ENCODE measurements at regions not wholly inside any gene's neighbourhood (a gene's known extent, or its start where the extent isn't known, plus 50 kb on each side); places are given as distances from the start of the nearest gene placed in this dataset.
"Not testable (repeated sequence)": the region's sequence is repeated elsewhere in the genome, so short reads cannot be mapped to it uniquely, and the experiment has no call there.

DNA sequence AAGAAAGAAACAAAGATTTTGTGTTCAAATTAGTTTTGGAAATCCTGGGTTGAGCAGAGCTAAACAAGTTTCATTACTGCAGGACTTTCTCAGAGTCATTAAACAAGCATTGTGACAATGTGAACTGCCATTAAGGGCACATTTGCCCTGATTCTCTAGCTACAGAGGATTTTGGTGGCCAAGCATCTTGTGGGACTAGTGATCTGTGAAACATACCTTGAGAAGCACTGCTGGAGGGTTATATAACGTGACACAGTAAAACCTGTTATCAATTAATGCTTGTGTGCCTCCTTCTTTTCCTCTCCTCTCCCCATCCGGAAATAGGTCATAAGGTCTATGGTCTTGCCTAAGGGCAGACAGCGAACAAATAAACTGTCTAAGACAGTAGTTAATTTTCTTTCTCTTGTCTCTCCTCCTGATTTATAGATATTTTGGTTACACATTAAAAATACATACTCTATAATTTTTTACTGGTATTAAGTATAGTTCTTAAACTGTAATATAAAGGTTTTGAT, 167.3 kb upstream of the NANOGP8 start:
- WGBS (ENCODE audit: insufficient coverage, insufficient read length), result no CpG with 5 or more reads among the region's 3 CpGs
- DNase-seq (ENCODE audit: low read depth, low spot score), result no peak

DNA sequence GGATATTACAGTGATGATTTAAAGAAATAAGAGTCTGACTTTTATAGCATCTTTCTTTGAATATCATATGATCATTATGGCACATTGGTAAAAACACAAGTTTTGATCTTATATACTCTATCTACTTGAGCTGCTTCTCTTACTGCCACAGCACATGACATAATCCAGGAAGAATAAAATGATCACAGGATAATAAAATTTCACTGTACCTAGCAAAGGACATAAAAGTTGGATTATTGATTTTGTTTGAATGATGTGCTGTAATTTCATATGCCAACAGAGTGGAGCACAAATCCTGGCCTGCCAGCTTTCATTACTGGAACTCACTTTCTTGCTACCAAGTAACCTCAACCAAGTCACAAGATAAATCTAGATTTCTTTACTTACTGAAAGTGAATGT, 162.1 kb upstream of the NANOGP8 start:
- Histone ChIP-seq H3K27me3 (ENCODE audit: control insufficient read depth, insufficient read depth, low read length) (no peaks in the 10 kb centered on the region), H3K4me1 (ENCODE audit: control insufficient read depth, insufficient read depth, low read length) (peaks cover 1% of the 10 kb centered on the region; the same call in 1 of the 2 replicates), H3K27ac (ENCODE audit: low read length) (no peak overlapping the region), H3K9me3 (ENCODE audit: control insufficient read depth, insufficient read depth, low read length) (no peaks in the 10 kb centered on the region), H3K4me3 (ENCODE audit: low read length) (no peak overlapping the region), H3K36me3 (ENCODE audit: control insufficient read depth, insufficient read depth, low read length) (no peaks in the 10 kb centered on the region)
- DNase-seq (ENCODE audit: low read depth, low spot score), result no peak

More for the DNA sequence above, 167.3 kb upstream of the NANOGP8 start:
- Histone ChIP-seq H3K36me3 (ENCODE audit: control insufficient read depth, insufficient read depth, low read length) (no peaks in the 10 kb centered on the region), H3K4me1 (ENCODE audit: control insufficient read depth, insufficient read depth, low read length) (peaks cover 1% of the 10 kb centered on the region; the same call in 1 of the 2 replicates), H3K27me3 (ENCODE audit: control insufficient read depth, insufficient read depth, low read length) (no peaks in the 10 kb centered on the region), H3K27ac (ENCODE audit: low read length) (no peak overlapping the region), H3K4me3 (ENCODE audit: low read length) (no peak overlapping the region), H3K9me3 (ENCODE audit: control insufficient read depth, insufficient read depth, low read length) (no peaks in the 10 kb centered on the region)

DNA sequence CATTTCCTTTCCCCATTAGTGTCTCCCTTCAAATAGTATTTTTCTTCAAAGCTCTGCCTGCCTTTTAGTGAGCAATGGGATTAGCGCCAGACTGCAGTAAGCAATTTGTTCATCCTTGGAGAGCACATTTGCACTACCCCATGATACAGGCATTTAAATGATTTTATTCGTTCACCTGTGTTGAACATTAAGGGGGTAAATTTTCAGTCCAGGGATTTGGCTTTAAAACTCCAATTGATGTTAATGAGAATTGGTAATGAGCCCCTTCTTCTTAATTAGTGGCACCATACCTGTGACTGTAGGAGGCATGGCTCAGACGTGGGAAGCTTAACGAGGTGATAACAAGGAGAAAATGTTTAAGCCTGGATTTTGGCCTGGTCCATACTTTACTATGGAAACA, 161.4 kb upstream of the NANOGP8 start:
- Histone ChIP-seq H3K27me3 (ENCODE audit: control insufficient read depth, insufficient read depth, low read length) (no peaks in the 10 kb centered on the region), H3K4me3 (ENCODE audit: low read length) (no peak overlapping the region), H3K9me3 (ENCODE audit: control insufficient read depth, insufficient read depth, low read length) (no peaks in the 10 kb centered on the region), H3K27ac (ENCODE audit: low read length) (no peak overlapping the region), H3K36me3 (ENCODE audit: control insufficient read depth, insufficient read depth, low read length) (no peaks in the 10 kb centered on the region), H3K4me1 (ENCODE audit: control insufficient read depth, insufficient read depth, low read length) (peaks cover 1% of the 10 kb centered on the region; the same call in 1 of the 2 replicates)
- DNase-seq (ENCODE audit: low read depth, low spot score), result no peak
- WGBS (ENCODE audit: insufficient coverage, insufficient read length), result no CpG with 5 or more reads among the region's 4 CpGs

DNA sequence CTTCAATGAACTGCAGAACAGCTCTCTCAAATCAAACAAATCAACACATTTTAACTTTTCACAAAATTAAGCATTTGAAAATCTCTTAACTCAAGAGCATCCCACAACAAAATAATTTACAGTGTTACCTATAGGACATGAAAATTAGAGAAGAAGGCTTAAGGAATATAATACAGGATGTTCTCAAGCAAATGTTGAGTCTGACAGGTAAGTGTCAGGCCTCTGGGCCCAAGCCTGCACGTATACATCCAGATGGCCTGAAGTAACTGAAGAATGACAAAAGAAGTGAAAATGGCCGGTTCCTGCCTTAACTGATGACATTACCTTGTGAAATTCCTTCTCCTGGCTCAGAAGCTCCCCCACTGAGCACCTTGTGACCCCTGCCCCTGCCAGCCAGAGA, 160.6 kb upstream of the NANOGP8 start:
- H3K4me1 ChIP-seq (ENCODE audit: control insufficient read depth, insufficient read depth, low read length); H3K36me3 ChIP-seq (ENCODE audit: control insufficient read depth, insufficient read depth, low read length); H3K27me3 ChIP-seq (ENCODE audit: control insufficient read depth, insufficient read depth, low read length); H3K27ac ChIP-seq (ENCODE audit: low read length); H3K4me3 ChIP-seq (ENCODE audit: low read length); DNase-seq (ENCODE audit: low read depth, low spot score); H3K9me3 ChIP-seq (ENCODE audit: control insufficient read depth, insufficient read depth, low read length): not testable (repeated sequence)
- no CpG with 5 or more reads among the region's 2 CpGs for WGBS (ENCODE audit: insufficient coverage, insufficient read length)

DNA sequence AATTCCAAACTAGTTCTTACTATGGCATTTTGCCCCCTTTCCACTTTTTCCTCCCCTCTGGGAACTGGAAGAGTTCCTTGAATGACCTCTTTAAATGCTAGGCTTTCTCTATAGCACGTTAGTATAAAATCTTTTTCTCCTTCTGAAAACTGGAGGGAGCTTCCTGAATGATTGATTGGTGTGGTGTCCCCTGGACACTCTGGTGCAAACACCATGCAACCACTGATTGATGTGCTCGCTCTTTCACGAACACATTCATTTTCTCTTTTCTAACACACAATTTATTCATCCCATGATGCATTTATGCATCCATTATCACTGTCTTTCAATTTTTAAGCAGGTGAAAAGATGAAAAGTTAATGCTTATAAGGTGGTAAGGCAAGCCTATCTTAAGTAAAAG, 159.1 kb upstream of the NANOGP8 start:
- no peaks in the 10 kb centered on the region for H3K36me3 ChIP-seq (ENCODE audit: control insufficient read depth, insufficient read depth, low read length)
- H3K27ac ChIP-seq (ENCODE audit: low read length), result no peak overlapping the region
- no peaks in the 10 kb centered on the region for H3K27me3 ChIP-seq (ENCODE audit: control insufficient read depth, insufficient read depth, low read length)
- no peaks in the 10 kb centered on the region for H3K9me3 ChIP-seq (ENCODE audit: control insufficient read depth, insufficient read depth, low read length)
- no peak for DNase-seq (ENCODE audit: low read depth, low spot score)
- H3K4me1 ChIP-seq (ENCODE audit: control insufficient read depth, insufficient read depth, low read length), result peaks cover 1% of the 10 kb centered on the region; the same call in 1 of the 2 replicates
- WGBS (ENCODE audit: insufficient coverage, insufficient read length), result 100% methylated on average over 2 of the region's 3 CpGs
- no peak overlapping the region for H3K4me3 ChIP-seq (ENCODE audit: low read length)

DNA sequence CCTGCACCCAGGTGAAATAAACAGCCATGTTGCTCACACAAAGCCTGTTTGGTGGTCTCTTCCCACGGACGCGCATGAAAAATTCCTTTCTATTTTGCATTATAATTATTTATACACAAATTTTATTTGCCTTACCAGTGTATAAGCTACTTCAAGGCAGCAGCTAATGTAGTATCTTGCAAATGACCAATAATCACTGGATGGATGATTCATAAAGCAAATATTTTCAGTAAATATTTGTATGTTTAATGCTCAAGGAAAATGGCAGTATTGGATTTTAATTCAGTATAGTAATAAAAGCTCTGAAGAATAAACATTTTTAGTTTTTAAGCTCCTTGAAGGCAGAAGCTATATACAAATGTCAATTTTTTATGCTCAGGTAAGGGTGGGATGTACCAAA, 158.7 kb upstream of the NANOGP8 start:
- WGBS (ENCODE audit: insufficient coverage, insufficient read length), result no CpG with 5 or more reads among the region's 3 CpGs
- no peak overlapping the region for H3K27ac ChIP-seq (ENCODE audit: low read length)
- no peak for DNase-seq (ENCODE audit: low read depth, low spot score)

DNA sequence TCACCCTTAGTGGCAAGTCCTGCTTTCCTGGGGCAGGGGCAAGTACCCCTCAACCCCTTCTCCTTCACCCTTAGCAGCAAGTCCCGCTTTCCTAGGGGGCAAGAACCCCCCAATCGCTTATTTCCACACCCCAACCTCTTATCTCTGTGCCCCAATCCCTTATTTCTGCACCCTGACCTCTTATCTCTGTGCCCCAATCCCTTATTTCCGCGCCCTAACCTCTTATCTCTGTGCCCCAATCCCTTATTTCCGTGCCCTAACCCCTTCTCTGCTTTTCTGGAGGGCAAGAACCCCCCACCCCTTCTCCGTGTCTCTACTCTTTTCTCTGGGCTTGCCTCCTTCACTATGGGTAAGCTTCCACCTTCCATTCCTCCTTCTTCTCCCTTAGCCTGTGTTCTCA, 154.6 kb upstream of the NANOGP8 start:
- H3K4me3 ChIP-seq (ENCODE audit: low read length); H3K36me3 ChIP-seq (ENCODE audit: control insufficient read depth, insufficient read depth, low read length); H3K4me1 ChIP-seq (ENCODE audit: control insufficient read depth, insufficient read depth, low read length); H3K9me3 ChIP-seq (ENCODE audit: control insufficient read depth, insufficient read depth, low read length); DNase-seq (ENCODE audit: low read depth, low spot score); H3K27ac ChIP-seq (ENCODE audit: low read length); H3K27me3 ChIP-seq (ENCODE audit: control insufficient read depth, insufficient read depth, low read length): not testable (repeated sequence)
- no CpG with 5 or more reads among the region's 6 CpGs for WGBS (ENCODE audit: insufficient coverage, insufficient read length)

More for the DNA sequence above, 158.7 kb upstream of the NANOGP8 start:
- Histone ChIP-seq H3K36me3 (ENCODE audit: control insufficient read depth, insufficient read depth, low read length) (no peaks in the 10 kb centered on the region), H3K9me3 (ENCODE audit: control insufficient read depth, insufficient read depth, low read length) (no peaks in the 10 kb centered on the region), H3K27me3 (ENCODE audit: control insufficient read depth, insufficient read depth, low read length) (no peaks in the 10 kb centered on the region), H3K4me3 (ENCODE audit: low read length) (no peak overlapping the region), H3K4me1 (ENCODE audit: control insufficient read depth, insufficient read depth, low read length) (peaks cover 1% of the 10 kb centered on the region; the same call in 1 of the 2 replicates)

DNA sequence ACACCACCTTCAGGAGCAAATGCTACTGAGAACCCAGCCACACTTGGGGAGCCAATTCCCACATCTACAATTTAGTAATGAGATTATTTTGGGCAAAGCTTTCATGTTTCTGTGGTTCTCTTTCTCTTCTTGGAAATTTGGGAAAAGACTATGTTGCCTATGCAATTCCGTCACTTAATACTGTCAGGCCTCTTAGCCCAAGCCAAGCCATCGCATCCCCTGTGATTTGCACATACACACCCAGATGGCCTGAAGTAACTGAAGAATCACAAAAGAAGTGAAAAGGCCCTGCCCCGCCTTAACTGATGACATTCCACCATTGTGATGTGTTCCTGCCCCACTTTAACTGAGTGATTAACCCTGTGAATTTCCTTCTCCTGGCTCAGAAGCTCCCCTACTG, 153.4 kb upstream of the NANOGP8 start:
- H3K4me3 ChIP-seq (ENCODE audit: low read length); H3K27ac ChIP-seq (ENCODE audit: low read length); DNase-seq (ENCODE audit: low read depth, low spot score); H3K4me1 ChIP-seq (ENCODE audit: control insufficient read depth, insufficient read depth, low read length); H3K36me3 ChIP-seq (ENCODE audit: control insufficient read depth, insufficient read depth, low read length); H3K27me3 ChIP-seq (ENCODE audit: control insufficient read depth, insufficient read depth, low read length); H3K9me3 ChIP-seq (ENCODE audit: control insufficient read depth, insufficient read depth, low read length): not testable (repeated sequence)
- no CpG with 5 or more reads among the region's 3 CpGs for WGBS (ENCODE audit: insufficient coverage, insufficient read length)

DNA sequence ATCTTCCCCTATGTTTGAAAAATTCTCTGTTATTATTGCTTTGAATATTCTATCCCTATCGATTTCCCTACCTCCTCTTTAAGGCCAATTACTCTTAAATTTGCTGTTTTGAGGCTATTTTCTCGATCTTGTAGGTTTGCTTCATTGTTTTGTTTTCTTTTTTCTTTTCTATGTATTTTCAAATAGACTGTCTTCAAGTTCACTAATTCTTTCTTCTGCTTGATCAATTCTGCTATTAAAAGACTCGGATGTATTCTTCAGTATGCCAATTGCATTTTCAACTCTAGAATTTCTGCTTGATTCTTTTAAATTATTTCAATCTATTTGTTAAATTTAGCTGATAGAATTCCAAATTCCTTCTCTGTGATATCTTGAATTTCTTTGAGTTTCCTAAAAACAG, 144.0 kb upstream of the NANOGP8 start:
- H3K4me1 ChIP-seq (ENCODE audit: control insufficient read depth, insufficient read depth, low read length), result no peaks in the 10 kb centered on the region
- no peaks in the 10 kb centered on the region for H3K27me3 ChIP-seq (ENCODE audit: control insufficient read depth, insufficient read depth, low read length)
- H3K36me3 ChIP-seq (ENCODE audit: control insufficient read depth, insufficient read depth, low read length), result no peaks in the 10 kb centered on the region
- DNase-seq (ENCODE audit: low read depth, low spot score), result no peak
- no CpG with 5 or more reads among the region's 3 CpGs for WGBS (ENCODE audit: insufficient coverage, insufficient read length)
- no peaks in the 10 kb centered on the region for H3K9me3 ChIP-seq (ENCODE audit: control insufficient read depth, insufficient read depth, low read length)
- H3K27ac ChIP-seq (ENCODE audit: low read length), result no peak overlapping the region
- H3K4me3 ChIP-seq (ENCODE audit: low read length), result no peak overlapping the region

DNA sequence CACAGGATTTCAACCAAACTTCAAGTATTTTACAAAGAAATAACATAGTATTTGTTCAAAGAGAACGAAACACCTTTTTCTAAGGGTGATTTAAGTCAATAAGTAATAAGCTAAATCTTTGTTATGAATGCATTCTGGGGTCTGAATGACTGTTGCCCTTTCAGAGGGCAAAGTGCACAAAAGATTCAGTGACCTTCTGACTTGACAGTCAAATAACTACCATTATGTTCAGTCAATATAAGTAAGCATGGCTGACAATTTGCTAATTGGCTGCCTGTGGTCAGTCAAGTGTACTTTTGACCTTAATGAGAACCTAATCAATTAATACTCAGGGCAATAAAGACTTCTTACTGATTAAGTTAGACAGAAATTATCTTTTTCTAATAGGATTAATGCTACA, 133.1 kb upstream of the NANOGP8 start:
- Histone ChIP-seq H3K27me3 (ENCODE audit: control insufficient read depth, insufficient read depth, low read length) (no peaks in the 10 kb centered on the region), H3K4me3 (ENCODE audit: low read length) (no peak overlapping the region), H3K9me3 (ENCODE audit: control insufficient read depth, insufficient read depth, low read length) (no peaks in the 10 kb centered on the region), H3K36me3 (ENCODE audit: control insufficient read depth, insufficient read depth, low read length) (no peaks in the 10 kb centered on the region), H3K27ac (ENCODE audit: low read length) (no peak overlapping the region), H3K4me1 (ENCODE audit: control insufficient read depth, insufficient read depth, low read length) (no peaks in the 10 kb centered on the region)
- DNase-seq (ENCODE audit: low read depth, low spot score), result no peak
- WGBS (ENCODE audit: insufficient coverage, insufficient read length), result no CpG with 5 or more reads among the region's 1 CpG

DNA sequence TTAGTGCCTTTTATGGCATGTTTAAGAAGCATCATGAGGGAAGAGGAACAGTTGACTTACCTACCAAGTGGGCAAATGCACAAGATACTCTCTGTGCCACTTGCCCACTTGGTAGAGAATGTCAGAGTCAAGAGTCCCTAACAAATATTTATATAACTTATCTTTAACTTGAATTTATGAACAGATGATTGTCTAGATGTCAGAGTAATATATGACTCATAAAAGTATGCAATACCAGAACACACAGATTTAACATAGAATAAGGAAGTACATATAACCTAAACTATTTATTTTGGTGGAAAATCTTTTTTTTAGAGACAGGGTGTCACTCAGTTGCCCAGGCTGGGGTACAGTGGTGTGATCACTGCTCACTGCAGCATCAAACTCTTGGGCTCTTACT, 130.0 kb upstream of the NANOGP8 start:
- DNase-seq (ENCODE audit: low read depth, low spot score), result no peak

More for the DNA sequence above, 130.0 kb upstream of the NANOGP8 start:
- Histone ChIP-seq H3K36me3 (ENCODE audit: control insufficient read depth, insufficient read depth, low read length) (no peaks in the 10 kb centered on the region), H3K4me3 (ENCODE audit: low read length) (no peak overlapping the region), H3K27me3 (ENCODE audit: control insufficient read depth, insufficient read depth, low read length) (no peaks in the 10 kb centered on the region), H3K9me3 (ENCODE audit: control insufficient read depth, insufficient read depth, low read length) (no peaks in the 10 kb centered on the region), H3K27ac (ENCODE audit: low read length) (no peak overlapping the region), H3K4me1 (ENCODE audit: control insufficient read depth, insufficient read depth, low read length) (no peaks in the 10 kb centered on the region)
